Natural killer cell treated with Interleukin-12 subunit alpha and Interleukin-12 subunit beta and Interleukin-15 and Interleukin-18, amount 100 ng/mL, for 72 hours (primary cell): ENCODE measurements at regions not wholly inside any gene's neighbourhood (a gene's known extent, or its start where the extent isn't known, plus 50 kb on each side); places are given as distances from the start of the nearest gene placed in this dataset.
"Not testable (repeated sequence)": the region's sequence is repeated elsewhere in the genome, so short reads cannot be mapped to it uniquely, and the experiment has no call there.

ENCODE experiments used
- ATAC-seq, 2 donors: fragments of 150-1000 bp; cut with Tn5 transposase in 1 of 2; sonication (Bioruptor Pico), chemical (Tn5 transposase) in 1 of 2; 2 replicates each; pipeline ENCODE4 v1.10.0; 2021
- DNase-seq: peaks from one replicate; pipeline ENCODE4 v3.0.0; 2022; ENCODE audit warnings: low spot score
- H3K27ac Mint-ChIP-seq, 2 donors: 1 replicate in 1 of 2; 2 replicates in 1 of 2; pipeline ENCODE4 v1.8.0; 2022; ENCODE audit warnings: mixed read lengths in 2 of 2, mild to moderate bottlenecking in 1 of 2, moderate library complexity in 1 of 2
- H3K27me3 Mint-ChIP-seq, 2 donors: 1 replicate in 1 of 2; 2 replicates in 1 of 2; pipeline ENCODE4 v1.8.0; 2022; ENCODE audit warnings: mixed read lengths in 2 of 2
- H3K36me3 Mint-ChIP-seq: one replicate; pipeline ENCODE4 v1.8.0; 2022; ENCODE audit warnings: mixed read lengths
- H3K4me1 Mint-ChIP-seq, 2 donors: 1 replicate in 1 of 2; 2 replicates in 1 of 2; pipeline ENCODE4 v1.8.0; 2022; ENCODE audit warnings: low read depth in 2 of 2, mixed read lengths in 2 of 2, mild to moderate bottlenecking in 1 of 2
- H3K4me3 Mint-ChIP-seq: one replicate; pipeline ENCODE4 v1.8.0; 2022; ENCODE audit warnings: mixed read lengths
- H3K9me3 Mint-ChIP-seq: 2 replicates; pipeline ENCODE4 v1.8.0; 2022; ENCODE audit warnings: mixed read lengths

DNA sequence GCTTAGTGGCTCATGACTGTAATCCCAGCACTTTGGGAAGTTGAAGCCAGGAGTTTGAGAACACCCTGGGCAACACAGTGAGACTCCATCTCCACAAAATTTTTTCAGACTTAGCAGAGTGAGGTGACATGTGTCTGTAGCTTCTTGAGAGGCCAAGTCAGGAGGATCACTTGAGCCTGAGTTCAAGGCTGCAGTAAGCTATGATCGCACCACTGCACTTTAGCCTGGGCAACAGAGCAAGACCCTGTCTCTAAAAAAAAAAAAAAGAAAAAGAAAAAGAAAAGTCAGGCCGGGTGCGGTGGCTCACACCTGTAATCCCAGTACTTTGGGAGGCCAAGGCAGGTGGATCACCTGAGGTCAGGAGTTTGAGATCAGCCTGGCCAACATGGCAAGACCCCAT lies 54.0 kb upstream of the URI1 start:
- DNase-seq, H3K4me3 Mint-ChIP-seq, H3K27ac Mint-ChIP-seq, H3K36me3 Mint-ChIP-seq, H3K9me3 Mint-ChIP-seq, H3K4me1 Mint-ChIP-seq, ATAC-seq: not testable (repeated sequence)
- H3K27me3 Mint-ChIP-seq: peaks cover 7 to 10% of the 10 kb centered on the region in 2 donors

DNA sequence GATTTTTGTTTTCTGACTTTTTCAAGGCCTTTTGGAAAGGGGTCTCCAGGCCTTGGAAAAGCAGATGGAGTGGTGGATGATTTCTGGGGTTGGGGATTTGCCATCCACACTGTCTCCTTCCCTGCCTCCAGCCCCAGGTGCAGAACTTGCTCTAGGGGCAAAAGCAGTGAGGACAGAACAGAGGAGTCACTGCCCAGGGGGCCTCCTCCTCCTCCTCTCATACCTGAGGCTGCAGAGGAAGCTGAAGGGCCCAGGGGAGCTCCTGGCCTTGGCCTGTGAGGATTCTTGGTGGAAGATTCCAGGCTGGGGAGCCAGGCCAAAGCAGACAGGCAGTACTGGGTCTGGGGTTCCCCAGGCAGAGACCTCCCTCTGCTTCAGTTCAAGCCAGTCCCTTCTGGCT lies 52.3 kb upstream of the URI1 start:
- H3K9me3 Mint-ChIP-seq: peaks cover 5% of the 10 kb centered on the region
- ATAC-seq (peak in 1 of 2 donors; percentile 12), DNase-seq (no peak)
- H3K36me3 Mint-ChIP-seq: no peaks in the 10 kb centered on the region
- H3K27me3 Mint-ChIP-seq: peaks cover 7% of the 10 kb centered on the region in 2 donors
- no peak overlapping the region for H3K27ac Mint-ChIP-seq
- no peak overlapping the region for H3K4me3 Mint-ChIP-seq
- no peaks in the 10 kb centered on the region for H3K4me1 Mint-ChIP-seq

DNA sequence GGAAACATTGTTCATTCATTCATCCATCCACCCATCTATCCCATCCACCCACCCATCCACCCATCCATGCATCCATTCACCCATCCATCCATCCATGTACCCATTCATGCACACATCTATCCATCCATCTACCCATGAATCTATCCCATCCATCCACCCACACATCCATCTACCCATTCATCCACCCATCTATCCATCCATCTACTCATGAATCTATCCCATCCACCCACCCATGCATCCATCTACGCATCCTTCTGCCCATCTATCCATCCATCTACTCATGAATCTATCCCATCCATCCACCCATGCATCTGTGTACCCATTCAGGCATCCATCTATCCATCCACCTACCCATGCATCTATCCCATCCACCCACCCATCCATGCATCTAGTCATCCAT lies 51.6 kb upstream of the URI1 start:
- ATAC-seq: no peak
- no peaks in the 10 kb centered on the region for H3K36me3 Mint-ChIP-seq
- peaks cover 7% of the 10 kb centered on the region in 2 donors for H3K27me3 Mint-ChIP-seq
- H3K27ac Mint-ChIP-seq: no peak overlapping the region
- DNase-seq: no peak
- peaks cover 5% of the 10 kb centered on the region for H3K9me3 Mint-ChIP-seq
- no peak overlapping the region for H3K4me3 Mint-ChIP-seq
- H3K4me1 Mint-ChIP-seq: no peaks in the 10 kb centered on the region
